ENCODE measurements at regions not wholly inside any gene's neighbourhood (a gene's known extent, or its start where the extent isn't known, plus 50 kb on each side); places are given as distances from the start of the nearest gene placed in this dataset.

DNA sequence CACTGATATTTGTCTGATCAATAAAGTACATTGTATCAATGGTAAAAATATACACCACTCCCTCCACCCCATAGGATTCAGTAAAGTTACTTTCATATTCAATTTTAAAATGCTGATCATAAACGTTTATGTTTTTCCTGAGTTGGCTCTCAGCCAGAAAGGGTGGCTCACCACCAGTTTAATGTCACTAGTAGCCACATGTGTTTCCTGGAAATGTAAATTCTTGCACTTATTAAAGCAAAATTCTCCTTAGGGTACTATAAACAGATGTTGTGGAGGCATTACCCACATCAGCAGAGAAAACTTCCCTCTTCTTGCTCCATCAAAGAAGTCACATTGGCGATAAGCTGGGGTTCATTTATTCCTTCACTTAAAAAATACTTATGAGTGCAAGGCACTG lies 210.3 kb downstream of the SREK1 start (continued):
- TF ChIP-seq, protein P1, sequence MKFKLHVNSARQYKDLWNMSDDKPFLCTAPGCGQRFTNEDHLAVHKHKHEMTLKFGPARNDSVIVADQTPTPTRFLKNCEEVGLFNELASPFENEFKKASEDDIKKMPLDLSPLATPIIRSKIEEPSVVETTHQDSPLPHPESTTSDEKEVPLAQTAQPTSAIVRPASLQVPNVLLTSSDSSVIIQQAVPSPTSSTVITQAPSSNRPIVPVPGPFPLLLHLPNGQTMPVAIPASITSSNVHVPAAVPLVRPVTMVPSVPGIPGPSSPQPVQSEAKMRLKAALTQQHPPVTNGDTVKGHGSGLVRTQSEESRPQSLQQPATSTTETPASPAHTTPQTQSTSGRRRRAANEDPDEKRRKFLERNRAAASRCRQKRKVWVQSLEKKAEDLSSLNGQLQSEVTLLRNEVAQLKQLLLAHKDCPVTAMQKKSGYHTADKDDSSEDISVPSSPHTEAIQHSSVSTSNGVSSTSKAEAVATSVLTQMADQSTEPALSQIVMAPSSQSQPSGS (IDR thresholded peaks at IDR 0.05; ENCODE audit: low read length): no peak
- TF ChIP-seq POU5F1 (IDR thresholded peaks at IDR 0.05; ENCODE audit: low read depth, low read length): no peak
